ENCODE measurements at regions not wholly inside any gene's neighbourhood (a gene's known extent, or its start where the extent isn't known, plus 50 kb on each side); places are given as distances from the start of the nearest gene placed in this dataset.

GRCh38 chr18:39702888-39703287, 2137.3 kb upstream of the CELF4 start:
- Histone ChIP-seq H3K9me3 (ENCODE audit: low read length) (no peaks in the 10 kb centered on the region), H3K36me3 (ENCODE audit: insufficient read depth, low read length) (no peaks in the 10 kb centered on the region), H3F3A (ENCODE audit: insufficient read depth, low read length) (no peaks in the 10 kb centered on the region), H3K79me2 (ENCODE audit: insufficient read depth, low read length) (no peaks in the 10 kb centered on the region), H3K4me3 (ENCODE audit: low read depth, low read length, poor library complexity, severe bottlenecking) (no peak overlapping the region), H3K27ac (ENCODE audit: low read depth, low read length, poor library complexity, severe bottlenecking) (no peak overlapping the region), H3K9me2 (ENCODE audit: low read depth, low read length) (no peaks in the 10 kb centered on the region), H3K4me2 (ENCODE audit: low read length) (no peak overlapping the region), H3K4me1 (ENCODE audit: insufficient read depth, low read length, severe bottlenecking) (no peaks in the 10 kb centered on the region), H3K9ac (ENCODE audit: low read length) (no peak overlapping the region), H3K27me3 (ENCODE audit: insufficient read depth, low read length) (no peaks in the 10 kb centered on the region), H2AFZ (ENCODE audit: low read length) (no peak overlapping the region), H4K20me1 (ENCODE audit: insufficient read depth, low read length) (no peaks in the 10 kb centered on the region)
- TF ChIP-seq EZH2 (IDR thresholded peaks at IDR 0.05; ENCODE audit: borderline replicate concordance, low read length) (no peak), CTCF (IDR thresholded peaks at IDR 0.05; ENCODE audit: low read length) (no peak)

- H3K36me3 ChIP-seq (ENCODE audit: insufficient read depth, low read length): no peaks in the 10 kb centered on the region
- H3F3A ChIP-seq (ENCODE audit: insufficient read depth, low read length): no peaks in the 10 kb centered on the region
- no peaks in the 10 kb centered on the region for H3K79me2 ChIP-seq (ENCODE audit: insufficient read depth, low read length)
- H3K27me3 ChIP-seq (ENCODE audit: insufficient read depth, low read length): no peaks in the 10 kb centered on the region
- H4K20me1 ChIP-seq (ENCODE audit: insufficient read depth, low read length): no peaks in the 10 kb centered on the region
- no peak overlapping the region for H3K27ac ChIP-seq (ENCODE audit: low read depth, low read length, poor library complexity, severe bottlenecking)
- H3K9ac ChIP-seq (ENCODE audit: low read length): no peak overlapping the region
- no peaks in the 10 kb centered on the region for H3K9me3 ChIP-seq (ENCODE audit: low read length)
- no peak for TF ChIP-seq CTCF (IDR thresholded peaks at IDR 0.05; ENCODE audit: low read length)
- TF ChIP-seq EZH2 (IDR thresholded peaks at IDR 0.05; ENCODE audit: borderline replicate concordance, low read length): no peak
- H3K9me2 ChIP-seq (ENCODE audit: low read depth, low read length): no peaks in the 10 kb centered on the region
- H2AFZ ChIP-seq (ENCODE audit: low read length): no peak overlapping the region
- no peak overlapping the region for H3K4me2 ChIP-seq (ENCODE audit: low read length)
- H3K4me3 ChIP-seq (ENCODE audit: low read depth, low read length, poor library complexity, severe bottlenecking): no peak overlapping the region
- no peaks in the 10 kb centered on the region for H3K4me1 ChIP-seq (ENCODE audit: insufficient read depth, low read length, severe bottlenecking)
Observed at GRCh38 chr18:39701839-39702238, 2136.2 kb upstream of the CELF4 start.

- H3K9me2 ChIP-seq (ENCODE audit: low read depth, low read length): no peaks in the 10 kb centered on the region
- no peaks in the 10 kb centered on the region for H3K9me3 ChIP-seq (ENCODE audit: low read length)
- H3F3A ChIP-seq (ENCODE audit: insufficient read depth, low read length): no peaks in the 10 kb centered on the region
- no peaks in the 10 kb centered on the region for H3K27me3 ChIP-seq (ENCODE audit: insufficient read depth, low read length)
- no peak overlapping the region for H3K9ac ChIP-seq (ENCODE audit: low read length)
- H3K4me1 ChIP-seq (ENCODE audit: insufficient read depth, low read length, severe bottlenecking): no peaks in the 10 kb centered on the region
- no peaks in the 10 kb centered on the region for H3K36me3 ChIP-seq (ENCODE audit: insufficient read depth, low read length)
- no peak for TF ChIP-seq CTCF (IDR thresholded peaks at IDR 0.05; ENCODE audit: low read length)
- no peak overlapping the region for H3K4me2 ChIP-seq (ENCODE audit: low read length)
- no peaks in the 10 kb centered on the region for H4K20me1 ChIP-seq (ENCODE audit: insufficient read depth, low read length)
- no peaks in the 10 kb centered on the region for H3K79me2 ChIP-seq (ENCODE audit: insufficient read depth, low read length)
- H2AFZ ChIP-seq (ENCODE audit: low read length): no peak overlapping the region
- no peak overlapping the region for H3K27ac ChIP-seq (ENCODE audit: low read depth, low read length, poor library complexity, severe bottlenecking)
- H3K4me3 ChIP-seq (ENCODE audit: low read depth, low read length, poor library complexity, severe bottlenecking): no peak overlapping the region
Observed at GRCh38 chr18:39701055-39701783, 2135.6 kb upstream of the CELF4 start.
